A549 (cell line): ENCODE measurements at regions not wholly inside any gene's neighbourhood (a gene's known extent, or its start where the extent isn't known, plus 50 kb on each side); places are given as distances from the start of the nearest gene placed in this dataset.

Source experiments
- CTCF ChIP-seq: fragments of >200 bp; sonication (Bioruptor Twin); formaldehyde crosslinking; IDR thresholded peaks from 3 replicates; pipeline ENCODE4 v1.5.1; 2016
- PBX3 ChIP-seq: IDR thresholded peaks from 2 replicates; pipeline ENCODE4 v1.6.1; 2012

GRCh38 chr17:54157542-54157941, 334.8 kb downstream of the KIF2B start:
- TF ChIP-seq CTCF, result no peak
- TF ChIP-seq PBX3, result no peak
